CD14-positive monocyte (primary cell): ENCODE measurements at regions not wholly inside any gene's neighbourhood (a gene's known extent, or its start where the extent isn't known, plus 50 kb on each side); places are given as distances from the start of the nearest gene placed in this dataset.

ENCODE experiments used
- DNase-seq, 3 donors: peaks; one replicate each; pipeline ENCODE4 v3.0.0-alpha.2; 2011 to 2022
- H2AFZ ChIP-seq: 2 replicates; pipeline ENCODE4 v1.6.0; 2012; ENCODE audit warnings: mild to moderate bottlenecking, low read depth, low read length, inconsistent platforms; ENCODE audit not compliant: insufficient read depth, poor library complexity, severe bottlenecking
- H3K27ac ChIP-seq, 2 donors: 1 replicate in 1 of 2; 2 replicates in 1 of 2; pipeline ENCODE4 v1.5.1; 2012 to 2013; ENCODE audit warnings: low read length in 2 of 2, control low read depth in 1 of 2, inconsistent platforms in 1 of 2, low read depth in 1 of 2, mild to moderate bottlenecking in 1 of 2
- H3K27me3 ChIP-seq, 2 donors: one replicate each; pipeline versions ENCODE4 v1.6.0 to v1.6.1; 2011 to 2013; ENCODE audit warnings: low read length in 2 of 2; ENCODE audit not compliant: control insufficient read depth in 2 of 2, insufficient read depth in 2 of 2
- H3K36me3 ChIP-seq, 2 donors: replicated peaks in 1 of 2; 1 replicate in 1 of 2; 2 replicates in 1 of 2; pipeline versions ENCODE4 v1.5.1 to v1.6.1; 2012 to 2013; ENCODE audit warnings: low read length in 2 of 2, control low read depth in 1 of 2, inconsistent platforms in 1 of 2, mild to moderate bottlenecking in 1 of 2; ENCODE audit not compliant: insufficient read depth in 2 of 2, control insufficient read depth in 1 of 2
- H3K4me1 ChIP-seq, 2 donors: 1 replicate in 1 of 2; 2 replicates in 1 of 2; pipeline versions ENCODE4 v1.5.1 to v1.6.1; 2012 to 2013; ENCODE audit warnings: low read length in 2 of 2, control low read depth in 1 of 2, inconsistent platforms in 1 of 2, mild to moderate bottlenecking in 1 of 2, moderate library complexity in 1 of 2; ENCODE audit not compliant: insufficient read depth in 2 of 2, control insufficient read depth in 1 of 2
- H3K4me2 ChIP-seq: replicated peaks from 2 replicates; pipeline ENCODE3; 2012; ENCODE audit warnings: low read length, moderate library complexity, mild to moderate bottlenecking; ENCODE audit not compliant: poor library complexity, severe bottlenecking; ENCODE audit errors: extremely low read depth
- H3K4me3 ChIP-seq, 3 experiments: fragments of 200-600 bp in 1 of 3; sonication (generic) in 1 of 3; replicated peaks in 1 of 3; 1 replicate in 2 of 3; 2 replicates in 1 of 3; pipeline ENCODE4 v1.5.1; 2011 to 2013; ENCODE audit warnings: low read length in 3 of 3, mild to moderate bottlenecking in 3 of 3, control low read depth in 2 of 3, low read depth in 2 of 3, inconsistent platforms in 1 of 3, moderate library complexity in 1 of 3
- H3K79me2 ChIP-seq: 2 replicates; pipeline ENCODE4 v1.6.0; 2012; ENCODE audit warnings: mild to moderate bottlenecking, control low read depth, inconsistent platforms, low read length, moderate library complexity; ENCODE audit not compliant: insufficient read depth
- H3K9ac ChIP-seq: 2 replicates; pipeline ENCODE4 v1.6.0; 2017; ENCODE audit warnings: low read length, mild to moderate bottlenecking; ENCODE audit not compliant: insufficient read depth, poor library complexity, severe bottlenecking
- H3K9me3 ChIP-seq, 2 donors: replicated peaks in 1 of 2; 1 replicate in 1 of 2; 2 replicates in 1 of 2; pipeline versions ENCODE4 v1.5.1 to v1.6.1; 2012 to 2013; ENCODE audit warnings: low read length in 2 of 2, control low read depth in 1 of 2; ENCODE audit not compliant: control insufficient read depth in 1 of 2, insufficient read depth in 1 of 2
- H4K20me1 ChIP-seq: 2 replicates; pipeline ENCODE4 v1.6.0; 2012; ENCODE audit warnings: mild to moderate bottlenecking, low read length, control low read depth, moderate library complexity; ENCODE audit not compliant: insufficient read depth
- H3K27ac Mint-ChIP-seq, 7 donors: one replicate each; pipeline ENCODE4 v1.8.0; 2020; ENCODE audit warnings: mild to moderate bottlenecking in 7 of 7, mixed read lengths in 7 of 7, moderate library complexity in 6 of 7, inconsistent platforms in 2 of 7
- H3K27me3 Mint-ChIP-seq, 3 donors: one replicate each; pipeline ENCODE4 v1.8.0; 2021 to 2022; ENCODE audit warnings: low read depth in 3 of 3, mild to moderate bottlenecking in 3 of 3, mixed read lengths in 3 of 3, moderate library complexity in 3 of 3, inconsistent platforms in 1 of 3
- H3K36me3 Mint-ChIP-seq, 2 donors: one replicate each; pipeline ENCODE4 v1.8.0; 2020; ENCODE audit warnings: mixed read lengths in 2 of 2, inconsistent platforms in 1 of 2, mild to moderate bottlenecking in 1 of 2
- H3K4me1 Mint-ChIP-seq: one replicate; pipeline ENCODE4 v1.8.0; 2020; ENCODE audit warnings: mild to moderate bottlenecking, mixed read lengths
- H3K4me3 Mint-ChIP-seq, 2 donors: one replicate each; pipeline ENCODE4 v1.8.0; 2020; ENCODE audit warnings: mild to moderate bottlenecking in 2 of 2, mixed read lengths in 2 of 2, moderate library complexity in 1 of 2
- H3K9me3 Mint-ChIP-seq, 7 donors: one replicate each; pipeline ENCODE4 v1.8.0; 2020 to 2022; ENCODE audit warnings: mixed read lengths in 7 of 7, mild to moderate bottlenecking in 6 of 7, moderate library complexity in 6 of 7, inconsistent platforms in 2 of 7
- WGBS: methylation state at CpG from one replicate; pipeline ENCODE4 v1.1.5; 2013; ENCODE audit warnings: missing lambda C conversion rate; ENCODE audit not compliant: insufficient coverage; 5-methylcytosine and 5-hydroxymethylcytosine counted together
- intact Hi-C, 2 donors: fragments of 100-400 bp; cut with micrococcal nuclease; formaldehyde crosslinking; loops; one replicate each; pipeline versions ENCODE4 v1.15.0 to v1.15.1; 2023
- TF ChIP-seq, protein P1 (sequence below): fragments of 200-600 bp; IDR thresholded peaks from one replicate; pipeline ENCODE4 v1.8.0; 2022; ENCODE audit warnings: antibody characterized with exemption, mild to moderate bottlenecking

DNA sequence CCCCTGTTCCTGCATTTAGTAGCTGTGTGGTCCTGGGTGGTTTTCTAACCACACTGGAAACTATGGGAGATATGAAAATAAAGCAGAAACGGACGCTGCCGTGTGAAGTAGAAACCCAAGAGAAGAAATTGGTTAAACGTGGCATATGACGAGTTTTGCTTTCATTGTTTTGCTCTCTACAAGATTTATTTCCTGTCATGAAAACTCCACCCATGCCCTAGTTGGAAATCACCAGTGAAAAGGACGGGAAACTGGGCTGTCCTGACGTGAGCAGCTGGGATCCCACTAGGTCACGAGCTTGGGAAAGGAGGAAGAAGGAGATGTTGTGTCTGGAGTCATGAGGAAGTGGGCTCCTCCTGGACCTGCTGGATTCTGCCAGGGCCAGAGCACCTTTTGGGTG, 120.8 kb upstream of the GADD45A start:
- H2AFZ ChIP-seq, result no peak overlapping the region
- TF ChIP-seq, protein P1, sequence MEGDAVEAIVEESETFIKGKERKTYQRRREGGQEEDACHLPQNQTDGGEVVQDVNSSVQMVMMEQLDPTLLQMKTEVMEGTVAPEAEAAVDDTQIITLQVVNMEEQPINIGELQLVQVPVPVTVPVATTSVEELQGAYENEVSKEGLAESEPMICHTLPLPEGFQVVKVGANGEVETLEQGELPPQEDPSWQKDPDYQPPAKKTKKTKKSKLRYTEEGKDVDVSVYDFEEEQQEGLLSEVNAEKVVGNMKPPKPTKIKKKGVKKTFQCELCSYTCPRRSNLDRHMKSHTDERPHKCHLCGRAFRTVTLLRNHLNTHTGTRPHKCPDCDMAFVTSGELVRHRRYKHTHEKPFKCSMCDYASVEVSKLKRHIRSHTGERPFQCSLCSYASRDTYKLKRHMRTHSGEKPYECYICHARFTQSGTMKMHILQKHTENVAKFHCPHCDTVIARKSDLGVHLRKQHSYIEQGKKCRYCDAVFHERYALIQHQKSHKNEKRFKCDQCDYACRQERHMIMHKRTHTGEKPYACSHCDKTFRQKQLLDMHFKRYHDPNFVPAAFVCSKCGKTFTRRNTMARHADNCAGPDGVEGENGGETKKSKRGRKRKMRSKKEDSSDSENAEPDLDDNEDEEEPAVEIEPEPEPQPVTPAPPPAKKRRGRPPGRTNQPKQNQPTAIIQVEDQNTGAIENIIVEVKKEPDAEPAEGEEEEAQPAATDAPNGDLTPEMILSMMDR, result no peak
- peaks cover 0 to 7% (median 2%) of the 10 kb centered on the region in 7 donors for H3K9me3 Mint-ChIP-seq
- no peaks in the 10 kb centered on the region for H3K79me2 ChIP-seq
- peaks cover 0 to 4% of the 10 kb centered on the region in 2 donors for H3K9me3 ChIP-seq
- H3K4me1 Mint-ChIP-seq, result peaks cover 36% of the 10 kb centered on the region
- H4K20me1 ChIP-seq, result no peaks in the 10 kb centered on the region
- H3K27me3 Mint-ChIP-seq, result peaks cover 0 to 2% (median 0%) of the 10 kb centered on the region in 3 donors
- H3K27me3 ChIP-seq, result no peaks in the 10 kb centered on the region
- H3K27ac Mint-ChIP-seq, result no peak overlapping the region
- H3K36me3 Mint-ChIP-seq, result no peaks in the 10 kb centered on the region
- no peak overlapping the region for H3K4me2 ChIP-seq
- no peak for DNase-seq
- H3K4me3 ChIP-seq, result no peak overlapping the region
- H3K27ac ChIP-seq, result no peak overlapping the region
- H3K4me3 Mint-ChIP-seq, result no peak overlapping the region
- no peak overlapping the region for H3K9ac ChIP-seq
- intact Hi-C loops, result loop anchor here in 1 of 2 donors (10.0 kb wide), 1 partner anchor 201 kb away; no protein-coding TSS in a partner anchor
- peaks cover 35 to 36% of the 10 kb centered on the region in 2 donors for H3K4me1 ChIP-seq
- WGBS, result no CpG with 5 or more reads among the region's 8 CpGs
- H3K36me3 ChIP-seq, result no peaks in the 10 kb centered on the region

DNA sequence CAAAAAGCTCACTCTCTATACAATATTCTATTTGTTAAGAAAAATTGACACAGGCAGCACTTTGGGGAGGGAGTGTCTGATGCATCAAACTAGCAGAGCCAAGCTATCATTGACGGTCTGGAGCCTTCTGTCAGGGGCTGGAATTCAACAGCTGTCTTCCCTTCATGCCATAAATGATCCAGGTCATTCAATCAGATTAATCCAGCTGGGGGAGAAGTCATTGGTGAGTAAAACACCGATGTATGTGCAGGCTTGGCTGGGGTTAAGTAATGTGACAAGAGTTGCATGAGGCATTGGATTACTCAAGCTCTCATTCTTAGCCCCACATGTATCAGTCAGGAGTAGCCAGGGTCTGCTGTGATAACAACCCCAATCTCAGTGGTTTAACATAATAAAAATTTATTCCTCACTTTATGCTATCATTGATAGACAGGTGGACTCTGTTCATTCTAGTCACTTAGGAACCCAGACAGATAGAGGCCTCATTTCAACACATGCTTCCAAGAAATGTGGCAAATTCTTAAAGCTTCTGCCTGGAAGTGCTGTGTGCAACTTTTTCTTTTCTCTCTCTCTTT, 118.1 kb upstream of the GADD45A start:
- no peaks in the 10 kb centered on the region for H3K36me3 ChIP-seq
- peaks cover 0 to 7% (median 2%) of the 10 kb centered on the region in 7 donors for H3K9me3 Mint-ChIP-seq
- no peak overlapping the region for H3K4me2 ChIP-seq
- no CpG with 5 or more reads among the region's 2 CpGs for WGBS
- H3K27me3 ChIP-seq, result no peaks in the 10 kb centered on the region
- H3K27ac ChIP-seq, result no peak overlapping the region
- H3K4me1 ChIP-seq, result peaks cover 9 to 10% of the 10 kb centered on the region in 2 donors
- H4K20me1 ChIP-seq, result no peaks in the 10 kb centered on the region
- TF ChIP-seq, protein P1, result no peak
- H3K4me1 Mint-ChIP-seq, result peaks cover 11% of the 10 kb centered on the region
- peaks cover 0 to 5% (median 0%) of the 10 kb centered on the region in 3 donors for H3K27me3 Mint-ChIP-seq
- no peak overlapping the region for H3K4me3 ChIP-seq
- no peaks in the 10 kb centered on the region for H3K79me2 ChIP-seq
- H3K9me3 ChIP-seq, result peaks cover 0 to 4% of the 10 kb centered on the region in 2 donors
- H3K36me3 Mint-ChIP-seq, result no peaks in the 10 kb centered on the region
- no peak overlapping the region for H2AFZ ChIP-seq
- no peak overlapping the region for H3K9ac ChIP-seq
- intact Hi-C loops, result loop anchor here in 1 of 2 donors (10.0 kb wide), 1 partner anchor 198 kb away; no protein-coding TSS in a partner anchor
- no peak for DNase-seq
- no peak overlapping the region for H3K27ac Mint-ChIP-seq
- no peak overlapping the region for H3K4me3 Mint-ChIP-seq
